Mesothelial cell of epicardium (in vitro differentiated cells): ENCODE measurements at regions not wholly inside any gene's neighbourhood (a gene's known extent, or its start where the extent isn't known, plus 50 kb on each side); places are given as distances from the start of the nearest gene placed in this dataset.

Experiments used
- DNase-seq, 2 experiments: peaks; one replicate each; pipeline ENCODE4 v3.0.0; 2021; ENCODE audit warnings: low spot score in 2 of 2; ENCODE audit not compliant: unreplicated experiment in 2 of 2
- H3K27ac Mint-ChIP-seq: 2 replicates; pipeline ENCODE4 v1.8.0; 2021; ENCODE audit warnings: mixed read lengths
- H3K27me3 Mint-ChIP-seq: 2 replicates; pipeline ENCODE4 v1.8.0; 2021; ENCODE audit warnings: low read depth, mixed read lengths
- H3K36me3 Mint-ChIP-seq: 2 replicates; pipeline ENCODE4 v1.8.0; 2021; ENCODE audit warnings: mixed read lengths
- H3K4me1 Mint-ChIP-seq: 2 replicates; pipeline ENCODE4 v1.8.0; 2021; ENCODE audit warnings: mixed read lengths
- H3K4me3 Mint-ChIP-seq: 2 replicates; pipeline ENCODE4 v1.8.0; 2021; ENCODE audit warnings: mild to moderate bottlenecking, moderate library complexity, mixed read lengths
- H3K9me3 Mint-ChIP-seq: 2 replicates; pipeline ENCODE4 v1.8.0; 2021; ENCODE audit warnings: mixed read lengths
- TF ChIP-seq, protein P1 (sequence below): fragments of 200-600 bp; sonication (generic); IDR thresholded peaks from one replicate; pipeline ENCODE4 v1.5.0; 2021; ENCODE audit warnings: antibody characterized with exemption; ENCODE audit not compliant: unreplicated experiment

GRCh38 chrX:69362856-69363255, 141.3 kb upstream of the NALF2 start:
- H3K4me1 Mint-ChIP-seq: peaks cover 11% of the 10 kb centered on the region
- no peak overlapping the region for H3K4me3 Mint-ChIP-seq
- H3K9me3 Mint-ChIP-seq: peaks cover 8% of the 10 kb centered on the region
- TF ChIP-seq, protein P1, sequence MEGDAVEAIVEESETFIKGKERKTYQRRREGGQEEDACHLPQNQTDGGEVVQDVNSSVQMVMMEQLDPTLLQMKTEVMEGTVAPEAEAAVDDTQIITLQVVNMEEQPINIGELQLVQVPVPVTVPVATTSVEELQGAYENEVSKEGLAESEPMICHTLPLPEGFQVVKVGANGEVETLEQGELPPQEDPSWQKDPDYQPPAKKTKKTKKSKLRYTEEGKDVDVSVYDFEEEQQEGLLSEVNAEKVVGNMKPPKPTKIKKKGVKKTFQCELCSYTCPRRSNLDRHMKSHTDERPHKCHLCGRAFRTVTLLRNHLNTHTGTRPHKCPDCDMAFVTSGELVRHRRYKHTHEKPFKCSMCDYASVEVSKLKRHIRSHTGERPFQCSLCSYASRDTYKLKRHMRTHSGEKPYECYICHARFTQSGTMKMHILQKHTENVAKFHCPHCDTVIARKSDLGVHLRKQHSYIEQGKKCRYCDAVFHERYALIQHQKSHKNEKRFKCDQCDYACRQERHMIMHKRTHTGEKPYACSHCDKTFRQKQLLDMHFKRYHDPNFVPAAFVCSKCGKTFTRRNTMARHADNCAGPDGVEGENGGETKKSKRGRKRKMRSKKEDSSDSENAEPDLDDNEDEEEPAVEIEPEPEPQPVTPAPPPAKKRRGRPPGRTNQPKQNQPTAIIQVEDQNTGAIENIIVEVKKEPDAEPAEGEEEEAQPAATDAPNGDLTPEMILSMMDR: no peak
- peak overlapping the region; percentile 49 for H3K27ac Mint-ChIP-seq
- no peak for DNase-seq
- no peaks in the 10 kb centered on the region for H3K36me3 Mint-ChIP-seq
- no peaks in the 10 kb centered on the region for H3K27me3 Mint-ChIP-seq

GRCh38 chrX:69362354-69362753, 141.8 kb upstream of the NALF2 start:
- Mint-ChIP-seq H3K4me3 (no peak overlapping the region), H3K36me3 (no peaks in the 10 kb centered on the region), H3K4me1 (peaks cover 11% of the 10 kb centered on the region), H3K27ac (no peak overlapping the region), H3K9me3 (peaks cover 8% of the 10 kb centered on the region), H3K27me3 (no peaks in the 10 kb centered on the region)
- TF ChIP-seq, protein P1: no peak
- no peak for DNase-seq

- H3K27ac Mint-ChIP-seq: no peak overlapping the region
- H3K27me3 Mint-ChIP-seq: no peaks in the 10 kb centered on the region
- peaks cover 8% of the 10 kb centered on the region for H3K9me3 Mint-ChIP-seq
- peaks cover 11% of the 10 kb centered on the region for H3K4me1 Mint-ChIP-seq
- H3K4me3 Mint-ChIP-seq: no peak overlapping the region
- TF ChIP-seq, protein P1: no peak
- H3K36me3 Mint-ChIP-seq: no peaks in the 10 kb centered on the region
- no peak for DNase-seq
These were observed 142.7 kb upstream of the NALF2 start for GRCh38 chrX:69361311-69361845.

DNA sequence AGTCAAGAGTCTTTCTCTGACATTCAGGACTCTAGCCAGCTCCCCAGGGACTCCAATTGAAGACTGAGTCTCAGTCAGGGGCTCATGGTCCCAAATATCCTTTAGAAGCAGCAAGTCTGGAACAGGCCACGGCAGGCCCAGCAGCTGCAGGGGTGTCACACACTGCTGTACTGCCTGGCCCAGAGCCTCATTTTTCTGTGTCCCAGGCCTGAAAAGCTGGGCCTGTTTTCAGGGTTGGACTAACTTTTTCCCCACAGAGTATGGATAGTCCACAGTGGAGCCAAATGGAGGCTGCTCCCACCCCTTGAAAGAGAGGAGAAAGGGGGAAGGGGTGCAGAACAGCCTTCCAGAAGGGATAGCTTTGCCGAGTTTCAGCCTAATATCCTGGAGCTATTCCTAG, 146.8 kb upstream of the NALF2 start:
- Mint-ChIP-seq H3K36me3 (no peaks in the 10 kb centered on the region), H3K4me1 (no peaks in the 10 kb centered on the region), H3K4me3 (no peak overlapping the region)

DNA sequence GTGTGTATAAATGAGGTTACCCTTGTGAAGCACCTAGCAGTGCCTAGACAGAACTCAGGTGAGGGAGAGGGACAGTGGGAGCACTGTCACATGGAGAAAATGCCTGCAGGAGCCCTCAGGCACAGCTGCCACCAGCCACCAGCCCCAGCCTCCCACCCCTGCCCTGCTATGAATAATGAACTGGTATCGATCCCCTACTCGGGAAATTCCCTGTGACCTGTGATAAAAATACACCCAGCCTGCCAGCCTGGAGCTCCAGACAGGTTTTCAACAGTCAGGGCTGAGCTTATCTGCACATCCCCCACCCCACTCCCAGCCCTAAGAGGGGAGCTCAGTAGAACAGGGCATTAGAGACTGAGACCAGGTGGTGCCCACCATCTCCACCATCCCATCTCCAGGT, 159.6 kb upstream of the PJA1 start:
- Mint-ChIP-seq H3K4me3 (no peak overlapping the region), H3K4me1 (no peaks in the 10 kb centered on the region), H3K27ac (no peak overlapping the region), H3K36me3 (no peaks in the 10 kb centered on the region), H3K9me3 (peaks cover 12% of the 10 kb centered on the region), H3K27me3 (no peaks in the 10 kb centered on the region)
- no peak for DNase-seq
- TF ChIP-seq, protein P1: no peak

More for the DNA sequence above, 146.8 kb upstream of the NALF2 start:
- TF ChIP-seq, protein P1: no peak
- no peak overlapping the region for H3K27ac Mint-ChIP-seq
- no peaks in the 10 kb centered on the region for H3K27me3 Mint-ChIP-seq
- DNase-seq: no peak
- H3K9me3 Mint-ChIP-seq: peaks cover 19% of the 10 kb centered on the region
